GM21528 (cell line): ENCODE measurements at regions not wholly inside any gene's neighbourhood (a gene's known extent, or its start where the extent isn't known, plus 50 kb on each side); places are given as distances from the start of the nearest gene placed in this dataset.

Experiments used
- ATAC-seq: cut with Tn5 transposase; IDR thresholded peaks from one replicate; pipeline ENCODE4 v1.9.1; 2021; ENCODE audit warnings: mild to moderate bottlenecking, moderate library complexity; ENCODE audit not compliant: unreplicated experiment, low FRiP score

DNA sequence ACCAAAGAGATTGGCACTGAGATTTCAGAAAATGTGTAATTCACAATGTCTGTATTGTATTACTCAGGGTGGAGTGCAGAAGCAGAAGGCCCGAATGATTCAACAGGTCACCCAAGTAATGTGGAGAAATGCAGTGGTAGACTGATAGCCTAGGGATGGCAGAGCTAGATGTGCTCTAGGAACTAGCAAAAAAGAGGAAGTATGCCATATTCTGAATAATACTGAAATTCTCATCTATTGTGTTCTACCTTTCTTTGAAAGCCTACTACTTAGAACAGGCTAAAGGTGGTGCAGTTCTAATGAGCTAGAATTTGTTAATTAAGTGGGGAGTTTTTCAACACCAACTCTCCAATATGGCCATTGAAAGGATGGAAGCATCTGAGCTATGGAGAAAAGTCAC, 1449.8 kb upstream of the MIR17HG start:
- ATAC-seq: no peak

DNA sequence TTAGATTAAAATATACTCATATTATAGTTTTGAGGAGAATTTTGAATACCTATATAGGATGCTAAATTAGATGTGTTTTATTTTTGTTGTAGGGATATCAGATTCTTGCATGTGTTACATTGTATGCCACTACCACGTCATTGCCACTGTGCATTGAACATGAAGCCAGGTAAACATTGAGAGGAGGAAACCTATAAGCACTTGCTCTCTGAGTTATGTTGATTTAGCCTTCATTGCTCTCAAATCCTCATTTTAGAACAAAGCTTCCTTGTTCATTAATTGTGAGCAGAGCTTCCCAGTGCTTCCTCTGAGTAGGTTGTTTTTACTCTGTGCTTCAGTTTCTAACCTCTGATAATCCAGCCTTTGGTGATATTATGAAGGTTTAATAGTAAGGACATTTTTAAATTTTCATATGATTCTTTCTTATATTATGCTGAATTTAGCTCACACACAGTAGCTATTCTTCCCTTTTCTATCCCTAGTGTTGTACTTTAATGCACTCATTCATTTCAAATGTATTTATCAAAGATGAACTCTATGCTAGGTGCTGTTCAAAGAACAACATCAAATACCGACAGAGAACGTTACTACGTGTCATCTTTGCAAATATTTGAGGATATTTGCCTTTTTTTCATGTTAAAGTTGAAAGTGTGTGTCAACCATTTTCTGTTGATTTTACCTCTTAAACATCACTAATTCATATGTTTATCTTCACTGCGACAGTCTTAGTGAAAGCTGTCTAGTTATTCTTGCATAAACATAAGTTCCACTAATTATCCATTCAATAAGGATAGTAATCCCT, 1448.0 kb upstream of the MIR17HG start:
- no peak for ATAC-seq

DNA sequence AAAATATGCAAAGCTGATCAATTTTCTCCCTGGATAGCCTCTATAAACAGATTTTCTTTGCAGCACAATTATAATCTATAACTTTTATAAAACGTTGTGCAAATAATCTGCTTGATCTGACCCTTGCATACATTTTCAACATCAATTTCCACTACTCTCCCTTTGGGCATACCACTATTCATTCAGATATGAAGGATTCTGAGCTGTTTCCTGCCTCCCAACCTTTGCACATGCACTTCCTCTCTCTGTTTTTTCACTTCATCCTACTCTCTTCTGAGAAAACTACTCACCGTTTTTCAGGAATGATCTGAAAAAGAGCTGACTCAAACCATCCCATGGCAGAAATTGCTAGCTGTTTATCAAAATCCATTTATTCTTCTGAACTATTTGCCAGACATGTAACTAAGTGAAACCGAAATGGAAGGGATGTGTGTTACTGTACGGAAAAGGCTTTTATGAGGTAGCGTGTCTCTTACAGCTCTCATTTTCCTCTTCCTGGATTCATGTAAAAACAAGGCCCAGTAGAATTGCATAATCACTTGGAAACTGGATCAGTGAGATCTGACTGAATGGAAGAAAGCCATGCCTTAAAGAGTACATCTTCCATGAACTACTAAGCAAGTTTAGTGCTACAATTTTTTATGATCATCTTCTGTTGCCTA, 1447.3 kb upstream of the MIR17HG start:
- ATAC-seq: no peak

DNA sequence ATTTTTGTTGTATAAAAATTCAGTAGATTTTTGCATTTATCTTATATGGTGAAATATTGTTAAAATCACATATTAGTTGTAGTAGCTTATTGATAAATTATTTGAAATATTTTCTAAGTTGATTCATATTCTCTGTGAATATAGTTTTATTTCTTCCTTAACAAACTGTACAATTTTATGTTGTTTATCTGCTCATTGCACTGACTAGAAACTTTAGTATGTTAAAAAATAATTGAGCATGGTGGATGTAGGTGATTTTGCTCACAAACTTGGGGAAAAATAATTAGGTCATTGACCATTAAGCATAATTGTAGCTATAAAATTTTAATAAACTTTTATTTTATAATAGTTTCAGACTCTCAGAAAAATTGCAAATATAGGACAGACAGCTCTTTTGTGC, 1445.3 kb upstream of the MIR17HG start:
- no peak for ATAC-seq

DNA sequence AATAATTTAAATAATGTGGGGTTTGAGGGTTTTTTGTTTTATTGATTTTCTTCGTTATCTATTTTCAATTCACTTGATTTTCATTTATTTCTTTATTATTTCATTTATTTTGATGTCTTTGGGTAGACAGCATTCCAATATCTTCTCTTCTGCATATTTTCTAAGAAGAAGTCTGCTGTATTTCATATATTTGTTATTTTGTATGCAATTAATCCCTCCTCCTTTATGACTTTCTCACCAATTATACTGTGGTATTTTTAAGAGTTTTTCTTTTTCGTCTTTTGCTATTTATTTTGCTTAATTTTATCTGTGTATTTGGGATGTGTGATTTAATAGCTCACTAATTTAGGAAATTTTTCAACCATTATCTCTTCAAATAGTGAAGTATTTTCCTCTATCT, 1444.4 kb upstream of the MIR17HG start:
- no peak for ATAC-seq

DNA sequence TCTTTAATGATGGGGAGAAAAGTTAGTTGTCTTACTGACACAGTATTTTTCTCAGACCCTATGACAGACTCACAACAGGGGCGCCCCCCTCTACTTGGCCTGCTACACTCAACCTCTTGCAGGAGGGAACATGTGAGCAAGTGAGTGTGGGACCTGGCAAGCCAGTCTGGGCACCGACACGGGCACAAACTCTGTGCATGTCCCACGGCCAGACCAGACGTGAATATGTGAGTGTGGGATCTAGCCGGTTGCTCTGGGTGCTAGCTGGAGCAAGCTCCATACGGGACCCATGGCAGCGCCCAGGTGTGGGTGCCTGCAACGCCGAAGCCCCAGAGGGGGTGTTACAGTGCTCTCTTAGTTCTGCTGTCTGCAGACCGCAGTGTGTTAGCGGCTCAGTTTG, 1437.3 kb upstream of the MIR17HG start:
- ATAC-seq: no peak

DNA sequence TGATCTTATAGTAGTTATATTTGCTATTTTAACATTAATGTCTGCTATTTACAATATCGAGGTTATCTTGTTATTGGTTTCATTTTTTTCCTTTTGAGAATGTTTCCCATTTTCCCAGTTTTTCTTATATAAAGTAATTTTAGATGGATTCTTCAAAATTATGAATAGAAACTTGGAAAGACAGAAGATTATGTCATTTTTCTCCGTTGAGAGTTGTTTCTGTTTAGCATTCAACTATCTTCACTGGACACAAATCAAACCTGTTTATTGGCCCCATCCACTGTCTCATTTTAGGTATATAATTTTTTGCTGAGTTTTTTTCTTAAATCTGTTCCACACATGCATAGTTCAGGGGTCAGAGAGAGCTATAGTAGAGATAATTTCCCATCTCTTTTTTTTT, 1430.9 kb upstream of the MIR17HG start:
- no peak for ATAC-seq

DNA sequence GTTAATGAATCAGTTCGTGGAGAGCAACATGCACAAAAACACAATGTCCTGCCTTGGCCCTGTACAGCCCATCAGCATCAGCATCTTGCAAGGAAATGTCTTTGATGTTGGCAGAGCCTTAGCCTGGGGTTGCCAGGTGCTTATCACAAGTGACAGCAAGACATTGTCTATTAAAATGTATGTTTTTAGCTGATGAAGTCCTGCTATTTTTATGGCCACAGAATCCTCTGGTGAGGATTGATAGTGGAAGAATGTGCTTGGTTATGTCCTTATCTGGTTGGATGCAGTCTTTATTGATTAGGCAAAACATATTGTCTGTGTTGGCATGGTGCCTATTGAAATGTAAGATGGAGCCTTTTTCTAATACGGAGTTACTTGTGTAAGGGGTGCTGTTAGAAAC, 1427.0 kb upstream of the MIR17HG start:
- no peak for ATAC-seq

DNA sequence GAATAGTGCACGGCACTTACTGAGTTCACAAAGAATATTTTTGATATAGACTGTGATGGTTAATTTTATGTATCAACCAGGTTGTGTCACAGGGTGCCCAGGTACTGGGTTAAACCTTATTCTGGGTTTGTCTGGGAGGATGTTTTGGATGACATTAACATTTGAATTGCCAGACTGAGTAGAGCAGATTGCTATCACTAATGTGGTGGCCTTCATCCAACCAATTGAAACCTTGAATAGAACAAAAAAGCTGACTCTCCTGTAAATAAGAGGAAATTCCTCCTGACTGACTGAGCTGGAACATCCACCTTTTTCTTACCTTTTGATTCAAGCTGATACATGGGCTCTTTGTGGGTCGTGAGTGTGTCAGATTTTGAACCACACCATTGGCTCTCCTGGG, 1424.4 kb upstream of the MIR17HG start:
- ATAC-seq: no peak

DNA sequence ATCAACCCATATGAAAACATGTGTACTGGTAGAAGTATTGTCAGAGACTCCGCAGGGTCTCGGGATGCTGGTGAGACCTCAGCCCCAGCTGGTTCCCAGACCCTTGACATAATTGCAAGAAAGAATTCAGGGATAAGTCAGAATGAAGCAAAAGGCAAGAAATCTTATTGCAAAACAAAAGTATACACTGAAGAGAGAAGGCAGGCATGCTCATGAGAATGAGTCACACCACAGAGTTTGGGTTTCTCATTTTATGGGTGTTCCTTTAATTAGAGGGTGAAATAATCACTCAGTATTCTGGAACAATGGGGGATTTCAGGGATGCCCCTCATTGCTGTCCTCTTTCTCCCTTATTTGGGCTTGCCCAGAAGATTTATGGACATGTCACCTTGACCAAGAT, 1423.8 kb upstream of the MIR17HG start:
- no peak for ATAC-seq

DNA sequence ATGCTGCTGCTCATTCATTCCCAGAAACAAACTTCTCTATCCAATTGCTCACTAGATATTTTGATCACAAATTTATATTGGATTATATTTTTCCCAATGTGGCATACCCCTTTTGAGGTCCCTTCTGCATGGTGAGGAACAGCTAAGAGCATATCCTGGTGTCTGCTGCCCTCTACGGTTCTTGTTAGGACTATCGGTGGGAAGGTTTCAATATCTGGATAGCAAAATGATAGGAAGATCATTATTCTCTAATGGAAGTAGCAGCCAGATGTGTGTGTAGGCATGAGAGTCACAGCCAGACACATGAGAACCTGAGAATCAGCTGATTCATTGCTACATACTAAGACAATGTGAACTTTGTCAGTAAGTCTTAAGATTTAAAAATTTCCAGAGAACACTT, 1422.4 kb upstream of the MIR17HG start:
- ATAC-seq: no peak

DNA sequence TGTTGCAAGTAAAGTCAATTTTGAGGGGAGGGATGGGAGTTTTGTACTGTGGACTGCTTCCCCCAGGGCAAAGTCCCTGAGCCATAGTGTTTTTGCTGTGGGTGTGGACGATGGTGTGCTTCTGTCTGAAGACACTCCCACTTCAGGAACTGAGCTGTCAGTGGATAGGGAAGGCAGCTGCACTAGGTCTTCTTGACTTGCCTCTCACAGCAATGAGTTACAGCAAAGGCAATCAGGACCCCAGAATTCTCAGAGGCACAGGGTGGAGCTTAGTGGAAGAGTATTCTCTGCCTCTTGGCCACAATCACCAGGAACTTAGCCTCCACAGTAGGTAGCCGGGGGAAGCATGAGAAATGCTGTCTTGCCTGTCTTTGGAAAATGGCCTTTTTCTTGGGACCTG, 1416.6 kb upstream of the MIR17HG start:
- no peak for ATAC-seq

DNA sequence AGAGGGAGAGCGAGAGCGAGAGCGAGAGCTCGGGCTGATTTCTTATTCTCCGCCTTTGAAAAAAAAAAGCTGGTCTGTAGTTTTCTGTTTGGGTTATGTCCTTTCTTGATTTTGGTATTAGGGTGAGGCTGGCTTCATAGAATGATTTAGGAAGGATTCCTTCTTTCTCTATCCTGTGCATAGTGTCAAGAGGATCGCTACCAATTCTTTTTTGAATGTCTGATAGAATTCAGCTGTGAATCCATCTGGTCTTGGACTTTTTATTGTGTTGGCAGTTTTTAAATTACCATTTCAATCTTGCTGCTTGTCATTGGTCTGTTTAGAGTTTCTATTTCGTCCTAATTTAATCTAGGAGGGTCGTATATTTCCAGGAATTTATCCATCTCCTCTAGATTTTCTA, 1414.6 kb upstream of the MIR17HG start:
- no peak for ATAC-seq

DNA sequence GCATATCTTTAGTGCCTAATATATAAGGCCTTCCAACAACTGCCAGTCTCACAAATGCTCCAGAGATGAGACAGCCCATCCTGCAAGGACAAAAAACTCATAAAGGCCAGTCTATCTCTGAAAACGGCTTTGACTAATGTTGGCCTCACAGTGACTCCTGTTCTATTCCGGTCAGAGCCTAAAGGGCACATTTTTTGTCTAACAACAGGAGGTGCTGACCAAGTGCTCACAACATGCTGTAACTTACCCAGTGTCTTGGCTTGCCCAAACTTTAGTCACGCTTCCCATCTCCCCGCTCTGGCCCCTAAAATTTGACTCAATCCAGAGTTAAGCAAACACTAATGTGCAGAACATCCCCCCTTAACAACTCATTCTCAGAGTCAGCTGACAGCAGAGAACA, 1411.2 kb upstream of the MIR17HG start:
- ATAC-seq: no peak

DNA sequence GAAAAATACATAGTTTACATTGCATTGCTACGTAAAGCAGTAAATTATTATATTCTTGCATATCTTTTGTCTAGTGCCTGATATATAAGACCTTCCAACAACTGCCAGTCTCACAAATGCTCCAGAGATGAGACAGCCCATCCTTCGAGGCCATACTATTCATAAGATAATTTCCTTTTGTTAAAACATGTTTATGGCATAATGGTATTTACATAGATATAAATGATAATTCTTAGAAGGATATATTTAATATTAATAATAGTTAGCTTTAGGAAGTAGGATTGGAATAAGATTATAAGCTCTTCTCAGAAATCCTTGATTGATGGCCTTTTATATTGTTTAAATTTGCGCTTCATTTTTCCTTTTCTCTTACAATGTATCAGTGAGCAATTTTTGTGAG, 1410.1 kb upstream of the MIR17HG start:
- no peak for ATAC-seq

DNA sequence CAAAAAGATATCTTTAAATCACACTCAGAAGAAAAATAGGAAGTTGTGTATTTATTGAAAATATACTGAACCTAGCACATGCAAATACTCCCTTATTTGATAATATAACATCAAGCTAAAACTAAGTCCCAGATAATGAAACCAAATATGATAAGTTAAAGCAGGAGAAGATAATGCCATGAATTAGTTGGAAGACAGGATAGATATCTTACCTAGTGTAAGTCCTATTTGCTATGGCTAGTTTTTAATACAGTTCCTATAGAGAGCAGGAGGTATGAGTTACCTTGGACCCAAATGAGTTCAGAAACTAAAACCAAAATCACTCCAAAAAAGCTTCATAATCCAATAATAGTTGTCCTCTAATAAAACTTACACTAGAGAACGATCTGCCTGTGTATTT, 1407.1 kb upstream of the MIR17HG start:
- ATAC-seq: no peak

DNA sequence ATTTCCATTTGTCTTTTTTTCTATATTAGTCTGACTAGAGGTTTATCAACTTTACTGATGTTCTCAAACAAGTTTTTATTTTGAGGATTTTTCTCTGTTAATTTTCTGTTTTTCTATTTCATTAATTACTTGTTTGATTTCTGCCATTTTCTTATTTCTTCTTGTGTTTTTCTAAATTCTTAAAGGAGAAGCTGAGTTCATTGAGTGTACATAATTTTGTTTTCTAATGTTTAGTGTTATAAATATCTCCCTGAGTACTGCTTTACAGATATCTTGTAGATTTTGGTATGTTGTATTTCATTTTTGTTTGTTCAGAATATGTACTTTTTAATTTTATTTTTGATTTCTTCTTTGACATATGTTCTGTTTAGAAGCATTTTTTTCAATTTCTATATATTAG, 1404.3 kb upstream of the MIR17HG start:
- no peak for ATAC-seq

DNA sequence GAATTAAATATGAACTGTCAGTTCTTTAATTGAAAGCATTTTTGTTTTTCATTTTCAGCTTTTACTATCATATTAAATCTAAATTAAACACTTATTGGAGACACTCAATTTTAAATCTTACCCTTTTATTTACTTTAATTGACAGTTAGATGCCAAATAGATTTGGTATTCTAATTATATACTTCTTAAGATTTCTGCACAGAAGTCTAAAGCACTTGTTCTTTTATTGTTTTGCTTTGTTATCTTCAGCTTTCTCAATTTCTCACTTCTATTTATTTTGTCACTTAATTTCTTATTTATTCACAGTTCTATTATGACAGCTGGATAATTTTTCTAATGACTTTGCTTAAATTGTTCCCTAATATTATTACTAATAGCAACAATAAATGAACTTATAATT, 1397.3 kb upstream of the MIR17HG start:
- ATAC-seq: no peak

DNA sequence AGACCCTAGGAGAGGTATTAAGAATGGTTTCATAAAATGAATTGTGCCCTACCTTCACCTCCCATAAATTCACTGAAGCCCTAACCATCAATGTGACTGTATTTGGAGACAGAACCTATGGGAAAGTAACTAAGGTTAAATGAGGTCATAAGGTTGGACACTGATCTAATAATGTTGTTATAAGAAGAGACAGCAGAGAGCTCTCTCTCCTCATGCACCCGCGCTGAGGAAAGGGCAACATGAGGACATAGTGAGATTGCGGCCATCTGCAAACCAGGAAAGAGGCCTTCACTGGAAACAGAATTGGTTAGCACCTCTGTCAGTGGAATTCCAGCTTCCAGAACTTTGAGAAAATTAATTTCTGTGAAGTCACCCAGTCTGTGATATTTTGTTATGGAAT, 1396.1 kb upstream of the MIR17HG start:
- no peak for ATAC-seq

DNA sequence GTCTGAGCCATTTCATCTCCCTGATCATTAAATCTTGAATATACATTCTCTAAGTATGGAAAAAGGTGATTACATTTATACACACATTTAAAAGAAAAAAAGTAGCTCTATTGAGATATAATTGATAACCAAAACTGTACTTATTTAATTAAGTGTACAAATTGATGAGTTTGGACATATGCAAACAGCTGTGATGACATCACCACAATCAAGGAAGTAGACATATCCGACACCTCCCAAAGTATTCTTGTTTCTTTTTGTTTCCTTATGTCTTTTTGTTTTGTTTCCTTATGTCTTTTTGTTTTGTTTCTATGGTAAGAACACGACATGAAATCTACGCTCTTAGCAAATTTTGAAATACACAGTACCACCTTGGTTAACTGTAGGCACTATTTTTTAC, 1393.9 kb upstream of the MIR17HG start:
- no peak for ATAC-seq

DNA sequence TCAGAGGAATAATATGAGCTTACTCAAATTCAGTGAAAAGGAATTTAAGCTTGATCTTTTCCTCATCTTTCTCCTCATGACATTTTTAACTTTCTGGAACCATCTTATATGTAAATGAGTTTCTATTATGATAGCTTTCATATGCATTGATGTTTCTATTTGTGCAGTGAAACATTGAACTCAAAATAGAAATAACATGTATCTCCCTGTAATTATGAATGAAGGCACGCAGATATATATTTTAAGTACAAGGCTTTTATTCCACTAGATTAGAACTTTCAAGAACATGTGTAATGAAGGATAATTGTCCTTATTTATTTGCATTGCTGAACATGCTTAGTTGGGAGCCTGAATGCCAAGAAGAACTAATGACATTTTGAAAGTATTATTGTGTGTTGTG, 1391.7 kb upstream of the MIR17HG start:
- no peak for ATAC-seq

DNA sequence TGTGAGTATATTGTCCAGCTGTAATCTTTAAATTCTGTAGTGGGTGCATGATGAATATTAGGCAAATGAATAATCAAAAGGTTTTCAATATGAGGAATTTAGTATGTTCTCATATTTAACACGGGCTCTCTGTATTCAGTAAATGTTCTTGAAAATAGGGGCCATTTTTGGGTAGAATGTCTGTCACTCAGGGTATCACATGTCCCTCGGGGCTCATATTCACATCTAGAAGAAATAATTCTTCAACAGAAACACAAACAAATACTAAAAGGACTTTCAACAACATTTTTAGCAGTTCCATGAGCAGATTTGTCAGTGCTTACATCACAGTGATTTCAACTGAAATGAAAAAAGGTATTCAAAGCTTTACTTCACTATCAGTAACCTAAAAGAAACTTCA, 1388.4 kb upstream of the MIR17HG start:
- no peak for ATAC-seq
